Endothelial cell of umbilical vein (primary cell): ENCODE measurements at regions not wholly inside any gene's neighbourhood (a gene's known extent, or its start where the extent isn't known, plus 50 kb on each side); places are given as distances from the start of the nearest gene placed in this dataset.
A peak's percentile ranks its signal among the peaks of the same experiment; 100 is the strongest.

Source experiments
- BruUV-seq: library from RNA; stranded (reverse); fragments of 400-500 nt; replicated peaks from 2 replicates; lab custom pipeline; 2021; lab: Mats Ljungman, UMichigan
- CTCF ChIA-PET: fragments of 300-600, 350-600 bp; sonication (Branson Sonifier 250); formaldehyde crosslinking; loops from one replicate; lab custom pipeline; 2021; ENCODE audit warnings: antibody characterized with exemption, inconsistent platforms; lab: Charles Lee
- POLR2A ChIA-PET: fragments of 300-600, 350-600 bp; sonication (Branson Sonifier 250); formaldehyde crosslinking; loops from one replicate; lab custom pipeline; 2021; ENCODE audit warnings: antibody characterized with exemption, inconsistent platforms; lab: Charles Lee
- DNase-seq: peaks from one replicate; pipeline ENCODE4 v3.0.0-alpha.2; 2011; ENCODE audit warnings: low read depth, low spot score
- FAIRE-seq: peaks from 2 replicates; lab custom pipeline; 2011; peaks lifted over from hg19 to GRCh38; lab: Jason Lieb, UNC
- H2AFZ ChIP-seq: 2 replicates; pipeline ENCODE4 v1.6.0; 2012; ENCODE audit warnings: low read depth, low read length, control low read depth, inconsistent platforms
- H3K27ac ChIP-seq: 2 replicates; pipeline ENCODE4 v1.5.1; 2011; ENCODE audit warnings: low read depth, mild to moderate bottlenecking, control low read depth, low read length, moderate library complexity; ENCODE audit not compliant: insufficient read depth
- H3K27me3 ChIP-seq, 2 experiments: 2 replicates each; pipeline versions ENCODE4 v1.6.0 to v1.6.1; 2011; ENCODE audit warnings: low read length in 2 of 2, mixed read lengths in 1 of 2; ENCODE audit not compliant: control insufficient read depth in 2 of 2, insufficient read depth in 2 of 2
- H3K36me3 ChIP-seq, 2 experiments: 2 replicates in 1 of 2; 3 replicates in 1 of 2; pipeline ENCODE4 v1.5.1; 2011; ENCODE audit warnings: low read length in 2 of 2, mild to moderate bottlenecking in 1 of 2, moderate library complexity in 1 of 2; ENCODE audit not compliant: control insufficient read depth in 2 of 2, insufficient read depth in 2 of 2; ENCODE audit errors: extremely low read depth in 1 of 2
- H3K4me1 ChIP-seq: 3 replicates; pipeline ENCODE4 v1.5.1; 2011; ENCODE audit warnings: mild to moderate bottlenecking, low read length; ENCODE audit not compliant: control insufficient read depth, insufficient read depth; ENCODE audit errors: extremely low read depth
- H3K4me2 ChIP-seq: 2 replicates; pipeline ENCODE4 v1.6.1; 2011; ENCODE audit warnings: low read length, control low read depth, mixed read lengths; ENCODE audit not compliant: insufficient read depth
- H3K4me3 ChIP-seq, 3 experiments: fragments of 200-600 bp in 1 of 3; sonication (generic), shearing (Covaris generic) in 1 of 3; replicated peaks in 1 of 3; 2 replicates each; pipeline ENCODE4 v1.5.1; 2011 to 2016; ENCODE audit warnings: control low read depth in 3 of 3, low read length in 3 of 3, mild to moderate bottlenecking in 2 of 3, inconsistent platforms in 1 of 3, low read depth in 1 of 3, moderate library complexity in 1 of 3; ENCODE audit not compliant: insufficient read depth in 1 of 3
- H3K79me2 ChIP-seq: 2 replicates; pipeline ENCODE4 v1.6.0; 2012; ENCODE audit warnings: low read length, inconsistent platforms; ENCODE audit not compliant: control insufficient read depth, insufficient read depth
- H3K9ac ChIP-seq: replicated peaks from 2 replicates; pipeline ENCODE3; 2011; ENCODE audit warnings: low read length, control low read depth; ENCODE audit not compliant: insufficient read depth; ENCODE audit errors: extremely low read depth
- H3K9me1 ChIP-seq: replicated peaks from 3 replicates; pipeline ENCODE4 v1.6.0; 2011; ENCODE audit warnings: mild to moderate bottlenecking, low read length; ENCODE audit not compliant: control insufficient read depth, insufficient read depth; ENCODE audit errors: extremely low read depth
- H3K9me3 ChIP-seq: replicated peaks from 2 replicates; pipeline ENCODE4 v1.5.1; 2012; ENCODE audit warnings: low read length, inconsistent platforms; ENCODE audit not compliant: control insufficient read depth, insufficient read depth
- H4K20me1 ChIP-seq: replicated peaks from 2 replicates; pipeline ENCODE3; 2011; ENCODE audit warnings: mild to moderate bottlenecking, low read length; ENCODE audit not compliant: control insufficient read depth, insufficient read depth; ENCODE audit errors: extremely low read depth
- CTCF ChIP-seq, 2 donors: IDR thresholded peaks; 1 replicate in 1 of 2; 2 replicates in 1 of 2; pipeline ENCODE4 v1.5.1; 2011; ENCODE audit warnings: low read length in 2 of 2, mild to moderate bottlenecking in 2 of 2, moderate library complexity in 2 of 2, control low read depth in 1 of 2, inconsistent platforms in 1 of 2, low read depth in 1 of 2; ENCODE audit not compliant: insufficient read depth in 1 of 2; ENCODE audit errors: extremely low read depth in 1 of 2
- EZH2 ChIP-seq: IDR thresholded peaks from 2 replicates; pipeline ENCODE4 v1.6.1; 2012; ENCODE audit warnings: borderline replicate concordance, low read depth, mild to moderate bottlenecking, moderate library complexity, low read length, inconsistent platforms; ENCODE audit not compliant: severe bottlenecking
- FOS ChIP-seq: IDR thresholded peaks from 2 replicates; pipeline ENCODE4 v1.6.1; 2011; ENCODE audit warnings: mild to moderate bottlenecking, low read length, moderate library complexity, borderline replicate concordance; ENCODE audit not compliant: insufficient read depth
- GATA2 ChIP-seq: IDR thresholded peaks from 2 replicates; pipeline ENCODE4 v1.7.0; 2011; ENCODE audit warnings: low read depth, mild to moderate bottlenecking, moderate library complexity, mixed read lengths, low read length; ENCODE audit not compliant: insufficient read length, insufficient read depth
- JUN ChIP-seq: IDR thresholded peaks from 2 replicates; pipeline ENCODE4 v1.6.1; 2011; ENCODE audit warnings: borderline replicate concordance, low read depth; ENCODE audit not compliant: insufficient read length, insufficient read depth
- MAX ChIP-seq: IDR thresholded peaks from 2 replicates; pipeline ENCODE4 v1.6.1; 2011; ENCODE audit not compliant: insufficient read depth, insufficient read length
- MYC ChIP-seq: IDR thresholded peaks from one replicate; pipeline ENCODE4 v1.6.1; 2011; ENCODE audit warnings: mild to moderate bottlenecking, low read depth, low read length
- POLR2A ChIP-seq: IDR thresholded peaks from 2 replicates; pipeline ENCODE4 v1.6.1; 2012; ENCODE audit warnings: low read depth, mild to moderate bottlenecking, control low read depth, low read length
- POLR2AphosphoS5 ChIP-seq: IDR thresholded peaks from 2 replicates; pipeline ENCODE4 v1.6.1; 2012; ENCODE audit warnings: low read depth, mild to moderate bottlenecking, control low read depth, low read length, moderate library complexity; ENCODE audit not compliant: insufficient read depth
- dilution Hi-C: fragments of 300-500 bp; cut with MboI; formaldehyde crosslinking; loops from one replicate; pipeline ENCODE4 v1.15.0; 2019; ENCODE audit warnings: low sequenced_read_pairs; ENCODE audit not compliant: extremely low pct_ligation_motif_present
- intact Hi-C: fragments of 100-400 bp; cut with micrococcal nuclease; formaldehyde crosslinking; loops from one replicate; pipeline ENCODE4 v1.10.0; 2022

- H3K4me3 ChIP-seq: no peak overlapping the region
- DNase-seq (peak; percentile 16), FAIRE-seq (no peak)
- no peak overlapping the region for H3K27ac ChIP-seq
- no peaks in the 10 kb centered on the region for H3K36me3 ChIP-seq
- BruUV-seq: no TSS peak
- H4K20me1 ChIP-seq: no peaks in the 10 kb centered on the region
- no peaks in the 10 kb centered on the region for H3K9me3 ChIP-seq
- dilution Hi-C loops: no loop called here
- no peak overlapping the region for H3K9ac ChIP-seq
- H2AFZ ChIP-seq: no peak overlapping the region
- no peak overlapping the region for H3K4me2 ChIP-seq
- no peaks in the 10 kb centered on the region for H3K79me2 ChIP-seq
- no peak for TF ChIP-seq MYC
- no peak for TF ChIP-seq CTCF (IDR thresholded peaks at IDR 0.05; ENCODE audit: extremely low read depth in 1 of 2, insufficient read depth in 1 of 2, low read depth in 1 of 2, low read length in 2 of 2)
- no peak for TF ChIP-seq FOS
- TF ChIP-seq EZH2: no peak
- no peak for TF ChIP-seq JUN
- no peak for TF ChIP-seq GATA2
- no peak for TF ChIP-seq MAX
- no peak for TF ChIP-seq POLR2AphosphoS5
- TF ChIP-seq POLR2A: no peak
- ChIA-PET CTCF (interaction anchor here (1.0 to 1.3 kb wide), 2 partner anchors 9 to 12 kb away, joined by 3 read pairs; no protein-coding TSS in a partner anchor), POLR2A (no interaction called here)
- H3K4me1 ChIP-seq: no peaks in the 10 kb centered on the region
- peaks cover 0 to 4% of the 10 kb centered on the region in 2 experiments for H3K27me3 ChIP-seq
- no peaks in the 10 kb centered on the region for H3K9me1 ChIP-seq
- intact Hi-C loops: loop anchor here (1.0 kb wide), 1 partner anchor 351 kb away; no protein-coding TSS in a partner anchor
Observed at GRCh38 chr2:62423883-62424458, 82.0 kb downstream of the TMEM17 start.
